Right renal cortex interstitium (tissue), 3 donors: ENCODE measurements at regions not wholly inside any gene's neighbourhood (a gene's known extent, or its start where the extent isn't known, plus 50 kb on each side); places are given as distances from the start of the nearest gene placed in this dataset.

Experiments
- DNase-seq, 3 donors: peaks; one replicate each; pipeline ENCODE4 v3.0.0-alpha.2; 2013; ENCODE audit warnings: low read depth in 3 of 3, low spot score in 2 of 3

- peak in 2 of 3 donors; percentile 12 to 16 for DNase-seq
Measured at GRCh38 chr14:87566991-87567390, 426.0 kb downstream of the GALC start.

- no peak for DNase-seq
Measured at GRCh38 chr14:87547536-87547935, 445.4 kb downstream of the GALC start.

- no peak for DNase-seq
Measured at GRCh38 chr14:87542288-87542687, 450.7 kb downstream of the GALC start.

- no peak for DNase-seq
Measured at GRCh38 chr14:87540339-87540738, 452.6 kb downstream of the GALC start.

- no peak for DNase-seq
Measured at GRCh38 chr14:87529081-87529480, 463.9 kb downstream of the GALC start.

GRCh38 chr14:87526731-87527130, 466.3 kb downstream of the GALC start:
- no peak for DNase-seq

- no peak for DNase-seq
Measured at GRCh38 chr14:87524011-87524410, 469.0 kb downstream of the GALC start.

GRCh38 chr14:87522575-87522974, 470.4 kb downstream of the GALC start:
- no peak for DNase-seq

- DNase-seq = no peak
Measured at GRCh38 chr14:87508333-87508732, 484.6 kb downstream of the GALC start.

- no peak for DNase-seq
Measured at GRCh38 chr14:87503711-87504110, 489.3 kb downstream of the GALC start.

- DNase-seq = no peak
Measured at GRCh38 chr14:87497301-87497700, 495.7 kb downstream of the GALC start.

GRCh38 chr14:87494010-87494409, 499.0 kb downstream of the GALC start:
- no peak for DNase-seq

- no peak for DNase-seq
Measured at GRCh38 chr14:87492561-87492960, 500.4 kb downstream of the GALC start.

GRCh38 chr14:87491816-87492215, 501.2 kb downstream of the GALC start:
- DNase-seq = no peak

GRCh38 chr14:87489196-87489819, 503.7 kb downstream of the GALC start:
- no peak for DNase-seq

- no peak for DNase-seq
Measured at GRCh38 chr14:87483271-87484260, 509.4 kb downstream of the GALC start.

GRCh38 chr14:87468531-87468930, 524.5 kb downstream of the GALC start:
- no peak for DNase-seq

- no peak for DNase-seq
Measured at GRCh38 chr14:87467578-87467977, 525.4 kb downstream of the GALC start.

- DNase-seq = no peak
Measured at GRCh38 chr14:87465770-87466169, 527.2 kb downstream of the GALC start.

- DNase-seq = no peak
Measured at GRCh38 chr14:87461704-87462103, 531.3 kb downstream of the GALC start.

GRCh38 chr14:87457720-87458119, 535.3 kb downstream of the GALC start:
- no peak for DNase-seq

GRCh38 chr14:87450193-87450592, 542.8 kb downstream of the GALC start:
- no peak for DNase-seq
